SKM-1 (cell line): ENCODE measurements at regions not wholly inside any gene's neighbourhood (a gene's known extent, or its start where the extent isn't known, plus 50 kb on each side); places are given as distances from the start of the nearest gene placed in this dataset.
"Not testable (repeated sequence)": the region's sequence is repeated elsewhere in the genome, so short reads cannot be mapped to it uniquely, and the experiment has no call there.

Experiments
- DNase-seq: peaks from one replicate; lab custom pipeline; 2025; ENCODE audit not compliant: unreplicated experiment; lab: John Stamatoyannopoulos, UW

- no peak for DNase-seq
These were observed 116.5 kb upstream of the OLIG3 start for GRCh38 chr6:137610702-137611101.

GRCh38 chr6:137623293-137623692 is 129.1 kb upstream of the OLIG3 start:
- DNase-seq: no peak

DNA sequence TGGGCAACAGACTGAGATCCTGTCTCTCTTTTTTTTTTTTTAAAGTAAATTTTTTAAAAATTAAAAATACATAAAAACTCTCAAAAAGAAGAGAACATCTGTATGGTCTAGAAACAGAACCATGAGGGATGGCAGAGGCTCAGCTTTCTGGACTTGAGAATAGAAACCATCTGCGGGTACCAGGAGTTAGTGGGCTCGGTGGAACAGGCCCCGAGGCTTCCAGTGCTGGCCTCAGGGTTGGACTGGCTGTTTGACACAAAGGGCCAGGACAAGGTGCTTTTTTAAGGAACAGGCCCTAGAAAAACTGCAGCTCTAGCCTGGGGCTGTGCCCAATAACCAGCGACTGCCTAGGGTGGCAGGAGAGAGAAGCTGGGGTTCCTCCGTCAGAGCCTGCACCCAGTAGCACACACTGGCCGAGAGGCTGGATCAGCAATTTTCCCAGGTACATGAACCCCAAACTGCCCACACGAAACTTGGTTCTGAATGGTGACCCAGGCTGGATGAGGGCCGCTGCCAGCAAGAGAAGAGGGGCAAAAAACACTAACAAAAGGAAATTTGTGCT is 131.0 kb upstream of the OLIG3 start:
- no peak for DNase-seq

GRCh38 chr6:137625808-137626207 is 131.6 kb upstream of the OLIG3 start:
- DNase-seq: no peak

- no peak for DNase-seq
These were observed 136.5 kb upstream of the OLIG3 start for GRCh38 chr6:137630666-137631065.

- DNase-seq: no peak
These were observed 137.1 kb upstream of the OLIG3 start for GRCh38 chr6:137631323-137631722.

- not testable (repeated sequence) for DNase-seq
These were observed 140.0 kb upstream of the OLIG3 start for GRCh38 chr6:137634177-137634576.

DNA sequence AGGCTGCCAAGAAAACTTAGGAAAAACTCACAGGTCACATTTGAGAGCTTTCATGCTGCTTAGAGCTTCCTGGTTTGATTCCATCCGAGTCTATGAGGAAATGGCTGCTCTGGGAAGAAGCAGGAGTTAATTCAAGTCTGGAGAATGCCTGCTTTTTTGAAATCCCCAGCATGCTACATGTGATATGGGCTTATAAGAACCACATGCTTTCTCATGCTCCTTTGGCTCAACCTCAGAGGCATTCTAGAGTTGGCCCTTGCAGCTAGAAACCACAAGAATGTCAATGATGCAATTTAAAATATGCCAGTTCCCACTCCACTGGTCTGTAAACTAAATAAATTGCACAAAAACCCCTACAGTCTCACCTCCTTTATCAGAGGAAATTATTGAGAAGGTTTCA is 142.9 kb upstream of the OLIG3 start:
- DNase-seq: peak; percentile 60

GRCh38 chr6:137638926-137639706 is 144.9 kb upstream of the OLIG3 start:
- no peak for DNase-seq

- no peak for DNase-seq
These were observed 145.9 kb upstream of the OLIG3 start for GRCh38 chr6:137640086-137640485.

DNA sequence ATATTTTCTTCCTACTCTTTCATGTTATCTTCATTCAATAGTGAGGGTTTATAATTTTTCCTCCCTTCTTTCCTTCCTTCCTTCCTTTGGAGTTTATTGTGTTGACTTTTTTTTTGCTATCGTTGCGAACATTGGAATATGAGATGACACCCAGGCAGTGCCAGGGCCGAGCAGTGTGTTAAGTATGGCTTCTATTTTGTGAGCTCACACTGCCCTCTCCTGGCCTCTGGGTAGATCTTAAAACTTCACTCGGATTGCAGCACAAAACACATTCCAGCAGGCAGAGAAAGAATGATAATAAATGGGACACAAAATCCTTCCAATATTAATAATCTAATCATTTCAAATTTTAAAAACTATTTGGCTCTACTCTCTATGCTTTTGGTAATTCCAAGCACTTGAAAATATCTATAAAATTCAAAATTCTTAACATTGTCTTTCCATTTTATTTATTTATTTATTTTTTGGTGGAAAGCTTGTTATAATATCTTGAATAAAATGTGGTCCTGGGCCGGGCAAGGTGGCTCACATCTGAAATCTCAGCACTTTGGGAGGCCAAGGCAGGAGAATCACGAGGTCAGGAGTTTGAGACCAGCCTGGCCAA is 147.4 kb upstream of the OLIG3 start:
- peak; percentile 58 for DNase-seq

DNA sequence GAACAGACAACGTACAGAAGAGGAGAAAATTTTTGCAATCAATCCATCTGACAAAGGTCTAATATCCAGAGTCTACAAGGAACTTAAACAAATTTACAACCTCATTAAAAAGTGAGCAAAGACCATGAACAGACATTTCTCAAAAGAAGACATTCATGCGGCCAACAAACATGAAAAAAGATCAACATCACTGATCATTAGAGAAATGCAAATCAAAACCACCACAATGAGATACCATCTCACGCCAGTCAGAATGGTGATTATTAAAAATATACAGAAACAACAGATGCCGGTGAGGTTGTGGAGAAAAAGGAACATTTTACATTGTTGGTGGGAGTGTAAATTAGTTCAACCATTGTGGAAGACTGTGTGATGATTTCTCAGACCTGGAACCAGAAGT is 149.0 kb upstream of the OLIG3 start:
- not testable (repeated sequence) for DNase-seq

DNA sequence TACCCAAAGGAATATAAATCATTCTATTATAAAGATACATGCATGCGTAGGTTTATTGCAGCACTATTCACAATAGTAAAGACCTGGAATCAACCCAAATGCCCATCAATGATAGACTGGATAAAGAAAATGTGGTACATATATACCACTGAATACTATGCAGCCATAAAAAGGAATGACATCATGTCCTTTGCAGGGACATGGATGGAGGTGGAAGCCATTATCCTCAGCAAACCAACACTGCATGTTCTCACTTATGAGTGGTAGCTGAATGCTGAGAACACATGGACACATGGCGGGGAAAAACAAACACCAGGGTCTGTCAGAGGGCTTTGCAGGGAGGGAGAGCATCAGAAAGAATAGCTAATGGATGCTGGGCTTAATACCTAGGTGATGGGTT is 149.4 kb upstream of the OLIG3 start:
- not testable (repeated sequence) for DNase-seq

DNA sequence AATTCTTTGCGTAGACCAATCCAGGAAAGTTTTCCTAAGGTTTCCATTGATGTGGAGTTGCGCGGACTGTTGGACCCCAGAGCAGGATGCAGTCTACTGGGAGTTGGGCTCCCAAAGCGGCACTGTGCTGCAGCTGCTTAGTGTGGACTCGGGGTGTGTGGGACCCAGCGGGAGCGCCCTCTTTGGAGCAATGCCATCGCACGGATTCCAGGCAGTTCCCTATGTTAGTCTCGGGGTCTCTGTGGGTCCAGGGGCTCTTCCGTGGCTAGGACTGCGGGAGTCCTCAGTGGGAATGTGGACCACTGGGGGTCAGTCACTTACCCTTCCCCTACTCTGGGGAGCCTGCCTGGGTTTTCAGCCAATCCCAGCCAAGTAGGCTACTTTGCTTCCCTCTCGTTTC is 151.7 kb upstream of the OLIG3 start:
- no peak for DNase-seq

DNA sequence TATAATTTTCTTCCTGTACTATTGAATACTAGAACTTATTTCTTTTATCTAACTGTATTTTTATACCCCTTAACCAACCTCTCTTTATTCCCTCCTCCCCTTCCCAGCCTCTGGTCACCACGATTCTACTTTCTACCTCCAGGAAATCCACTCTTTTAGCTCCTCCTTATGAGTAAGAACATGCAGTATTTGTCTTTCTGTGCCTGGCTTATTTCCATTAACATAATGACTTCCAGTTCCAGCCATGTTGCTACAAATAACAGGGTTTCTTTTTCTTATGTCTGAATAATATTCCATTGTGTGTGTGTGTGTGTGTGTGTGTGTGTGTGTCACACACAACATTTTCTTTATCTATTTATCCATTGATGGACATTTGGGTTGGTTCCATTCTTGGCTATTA is 152.3 kb upstream of the OLIG3 start:
- no peak for DNase-seq

DNA sequence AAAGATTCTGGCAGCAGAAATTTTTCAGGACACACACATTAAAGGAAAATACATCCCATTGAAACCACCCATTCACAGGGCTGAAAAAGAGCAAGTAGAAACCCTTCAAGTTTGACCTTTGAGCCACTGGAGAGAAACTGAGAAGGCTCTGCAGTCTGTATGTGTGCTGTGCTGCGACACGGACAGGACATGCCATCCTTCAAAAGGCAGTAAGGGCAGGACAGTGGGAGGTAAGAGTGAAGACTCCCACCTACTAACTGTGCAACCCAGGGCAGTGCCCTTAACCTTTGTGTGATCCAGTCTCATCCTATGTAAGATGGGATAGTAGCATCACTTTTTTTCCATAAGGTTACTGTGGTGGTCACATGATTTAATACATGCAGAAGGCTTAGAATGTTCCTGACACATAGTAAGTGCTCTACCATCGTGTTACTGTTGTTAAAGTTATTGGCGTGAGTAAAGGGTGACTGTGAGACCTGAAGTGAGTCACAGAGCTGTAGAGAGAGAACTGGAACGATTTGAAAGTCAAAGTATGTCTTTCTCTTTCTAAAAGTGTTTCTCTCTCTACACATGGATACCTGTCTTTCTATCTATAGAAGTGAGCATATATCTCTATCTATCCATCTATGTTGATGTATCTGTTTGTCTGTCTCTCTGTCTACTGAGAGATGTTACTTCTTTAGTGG is 153.7 kb upstream of the OLIG3 start:
- DNase-seq: no peak

GRCh38 chr6:137650720-137651119 is 156.5 kb upstream of the OLIG3 start:
- DNase-seq: no peak

DNA sequence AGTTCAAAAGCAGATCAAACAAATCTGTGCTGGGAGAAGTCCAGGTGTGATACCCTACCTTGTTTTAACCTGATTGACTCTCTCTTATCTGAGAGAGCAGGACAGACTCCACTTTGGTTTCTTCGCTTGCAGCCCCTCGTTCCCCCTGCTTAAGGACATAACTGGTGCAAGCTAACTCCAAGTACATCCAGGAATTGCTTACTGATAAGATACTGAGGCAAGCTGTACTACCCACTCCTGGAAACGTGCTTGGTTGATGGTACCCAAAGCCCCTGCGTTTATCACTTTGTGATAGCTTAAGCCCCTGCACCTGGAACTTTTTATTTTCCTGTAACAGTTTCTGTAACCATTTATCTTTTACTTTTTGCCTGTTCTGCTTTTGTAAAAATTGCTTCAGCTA is 157.0 kb upstream of the OLIG3 start:
- no peak for DNase-seq

DNA sequence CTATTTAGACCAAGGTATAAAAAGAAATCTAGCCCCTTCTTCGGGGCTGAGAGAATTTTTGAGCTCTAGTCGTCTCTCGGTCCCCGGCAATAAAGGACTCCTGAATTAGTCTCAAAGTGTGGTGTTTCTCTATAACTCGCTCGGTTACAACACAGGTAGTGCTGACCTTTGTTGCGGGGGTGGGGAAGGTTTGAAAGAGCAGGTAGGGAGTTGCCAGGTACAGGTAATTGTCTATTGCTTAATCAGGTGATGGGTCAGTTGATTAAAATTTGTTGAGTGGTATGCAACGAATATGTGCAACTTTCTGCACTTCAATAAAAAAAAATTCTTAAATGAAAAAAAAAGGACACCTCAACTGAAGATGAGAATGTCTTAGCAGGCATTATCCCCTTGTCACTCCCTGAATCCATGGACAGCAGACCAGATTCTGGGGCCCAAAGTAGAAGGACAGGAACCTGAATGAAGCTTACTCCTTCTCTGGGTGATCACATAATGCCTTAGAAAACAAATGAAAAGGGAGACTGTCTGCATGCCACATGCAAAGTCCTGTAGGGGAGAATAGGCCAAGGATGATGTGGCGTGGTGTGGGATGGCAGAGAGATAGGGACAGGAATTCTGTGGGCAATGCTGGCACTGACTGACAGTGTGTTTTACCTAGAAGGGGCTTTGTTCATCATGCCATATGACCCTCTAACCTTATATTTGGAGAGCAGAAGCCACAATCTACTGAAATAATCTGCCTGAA is 157.6 kb upstream of the OLIG3 start:
- DNase-seq: no peak

GRCh38 chr6:137652961-137653705 is 158.9 kb upstream of the OLIG3 start:
- DNase-seq: no peak

GRCh38 chr6:137653706-137654059 is 159.5 kb upstream of the OLIG3 start:
- DNase-seq: no peak
